ENCODE measurements at regions not wholly inside any gene's neighbourhood (a gene's known extent, or its start where the extent isn't known, plus 50 kb on each side); places are given as distances from the start of the nearest gene placed in this dataset.

GRCh38 chr13:80428349-80429096 lies 87.6 kb upstream of the SPRY2 start:
- no peak for DNase-seq
- Histone ChIP-seq H3K27ac (no peak overlapping the region), H3K4me3 (ENCODE audit: low read depth, low read length) (no peak overlapping the region), H3K27me3 (replicated peaks) (no peaks in the 10 kb centered on the region), H3K36me3 (replicated peaks) (no peaks in the 10 kb centered on the region)
- in situ Hi-C loops (cut with HindIII; ENCODE audit: low pct_ligation_motif_present, low sequenced_read_pairs): no loop called here
- no peak for TF ChIP-seq CTCF (IDR thresholded peaks at IDR 0.05; ENCODE audit: low read depth, low read length, missing control alignments)

GRCh38 chr13:80419416-80419815 lies 78.5 kb upstream of the SPRY2 start:
- no peaks in the 10 kb centered on the region for H3K27me3 ChIP-seq (replicated peaks)
- no peak for TF ChIP-seq CTCF (IDR thresholded peaks at IDR 0.05; ENCODE audit: low read depth, low read length, missing control alignments)
- H3K4me3 ChIP-seq (ENCODE audit: low read depth, low read length): no peak overlapping the region
- no peak for DNase-seq
- no peak overlapping the region for H3K27ac ChIP-seq
- H3K36me3 ChIP-seq (replicated peaks): no peaks in the 10 kb centered on the region
- in situ Hi-C loops (cut with HindIII; ENCODE audit: low pct_ligation_motif_present, low sequenced_read_pairs): no loop called here

- Histone ChIP-seq H3K27ac (no peak overlapping the region), H3K4me3 (ENCODE audit: low read depth, low read length) (no peak overlapping the region), H3K27me3 (replicated peaks) (no peaks in the 10 kb centered on the region), H3K36me3 (replicated peaks) (no peaks in the 10 kb centered on the region)
- in situ Hi-C loops (cut with HindIII; ENCODE audit: low pct_ligation_motif_present, low sequenced_read_pairs): no loop called here
- TF ChIP-seq CTCF (IDR thresholded peaks at IDR 0.05; ENCODE audit: low read depth, low read length, missing control alignments): no peak
- DNase-seq: no peak
Measured at GRCh38 chr13:80413611-80414010, 72.7 kb upstream of the SPRY2 start.

GRCh38 chr13:80408270-80408669 lies 67.3 kb upstream of the SPRY2 start:
- in situ Hi-C loops (cut with HindIII; ENCODE audit: low pct_ligation_motif_present, low sequenced_read_pairs): no loop called here
- no peak overlapping the region for H3K27ac ChIP-seq
- no peak overlapping the region for H3K4me3 ChIP-seq (ENCODE audit: low read depth, low read length)
- TF ChIP-seq CTCF (IDR thresholded peaks at IDR 0.05; ENCODE audit: low read depth, low read length, missing control alignments): peak; percentile 18
- no peaks in the 10 kb centered on the region for H3K27me3 ChIP-seq (replicated peaks)
- DNase-seq: no peak
- no peaks in the 10 kb centered on the region for H3K36me3 ChIP-seq (replicated peaks)

- Histone ChIP-seq H3K36me3 (replicated peaks) (no peaks in the 10 kb centered on the region), H3K4me3 (ENCODE audit: low read depth, low read length) (no peak overlapping the region), H3K27ac (no peak overlapping the region), H3K27me3 (replicated peaks) (no peaks in the 10 kb centered on the region)
- no peak for TF ChIP-seq CTCF (IDR thresholded peaks at IDR 0.05; ENCODE audit: low read depth, low read length, missing control alignments)
- in situ Hi-C loops (cut with HindIII; ENCODE audit: low pct_ligation_motif_present, low sequenced_read_pairs): no loop called here
- DNase-seq: no peak
Measured at GRCh38 chr13:80400865-80401426, 60.0 kb upstream of the SPRY2 start.
